ENCODE measurements at regions not wholly inside any gene's neighbourhood (a gene's known extent, or its start where the extent isn't known, plus 50 kb on each side); places are given as distances from the start of the nearest gene placed in this dataset.
A peak's percentile ranks its signal among the peaks of the same experiment; 100 is the strongest.

DNA sequence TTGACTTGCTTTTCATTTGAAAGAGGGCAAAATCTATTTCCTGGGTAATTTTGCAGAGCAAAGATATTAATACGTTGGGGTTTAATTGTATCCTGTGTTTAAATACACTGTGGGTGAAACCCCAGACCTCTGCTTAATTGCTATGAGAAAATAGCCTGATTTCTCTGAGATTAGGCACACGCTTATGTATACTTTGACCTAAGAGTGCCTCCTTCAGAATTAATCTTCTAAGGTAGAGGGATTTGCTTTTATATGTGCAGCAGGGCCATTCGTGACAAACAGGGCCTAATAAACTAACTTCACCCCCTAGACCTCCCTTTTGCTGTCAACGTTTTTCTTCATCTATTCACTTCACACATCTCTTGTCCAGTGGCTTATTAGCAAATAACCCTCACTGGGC is 216.9 kb upstream of the ADGRL2 start:
- Histone ChIP-seq H3K23ac (ENCODE audit: low read length in 2 of 2) (no peak overlapping the region), H2BK12ac (ENCODE audit: low read length in 2 of 2) (no peak overlapping the region), H3K79me1 (replicated peaks; ENCODE audit: low read length, poor library complexity, severe bottlenecking) (no peaks in the 10 kb centered on the region), H2AK5ac (ENCODE audit: low read length, severe bottlenecking) (no peak overlapping the region), H3K4me2 (ENCODE audit: low read length, poor library complexity, severe bottlenecking) (no peak overlapping the region), H3K27me3 (ENCODE audit: control insufficient read depth in 1 of 2, insufficient read depth in 1 of 2, low read length in 2 of 2) (no peaks in the 10 kb centered on the region), H4K8ac (ENCODE audit: low read length) (no peak overlapping the region), H2BK120ac (ENCODE audit: low read depth, low read length) (no peak overlapping the region), H3K14ac (ENCODE audit: low read length in 2 of 2) (no peak overlapping the region), H3K4me3 (ENCODE audit: insufficient read depth in 1 of 2, low read depth in 1 of 2, low read length in 2 of 2) (no peak overlapping the region), H3K9ac (ENCODE audit: low read length) (no peak overlapping the region), H2BK5ac (ENCODE audit: low read depth, low read length, poor library complexity, severe bottlenecking) (no peak overlapping the region), H2BK15ac (ENCODE audit: low read depth, poor library complexity, severe bottlenecking) (no peak overlapping the region), H3K27ac (ENCODE audit: low read length, poor library complexity, severe bottlenecking) (no peak overlapping the region), H3K18ac (ENCODE audit: low read depth in 1 of 2, low read length in 2 of 2) (no peak overlapping the region), H2AFZ (ENCODE audit: low read depth, low read length) (no peak overlapping the region), H3K36me3 (ENCODE audit: control insufficient read depth in 1 of 2, insufficient read depth in 2 of 2, low read depth in 1 of 2, low read length in 2 of 2) (no peaks in the 10 kb centered on the region), H4K91ac (ENCODE audit: low read length) (no peak overlapping the region), H3K4ac (ENCODE audit: low read depth in 1 of 2, low read length in 2 of 2) (no peak overlapping the region), H3K4me1 (ENCODE audit: control insufficient read depth, insufficient read depth, low read depth, low read length) (peaks cover 3% of the 10 kb centered on the region), H3K9me3 (ENCODE audit: control insufficient read depth, low read length) (no peaks in the 10 kb centered on the region)
- peak; percentile 22 for DNase-seq
- 39% methylated on average over 3 of the region's 4 CpGs for WGBS

DNA sequence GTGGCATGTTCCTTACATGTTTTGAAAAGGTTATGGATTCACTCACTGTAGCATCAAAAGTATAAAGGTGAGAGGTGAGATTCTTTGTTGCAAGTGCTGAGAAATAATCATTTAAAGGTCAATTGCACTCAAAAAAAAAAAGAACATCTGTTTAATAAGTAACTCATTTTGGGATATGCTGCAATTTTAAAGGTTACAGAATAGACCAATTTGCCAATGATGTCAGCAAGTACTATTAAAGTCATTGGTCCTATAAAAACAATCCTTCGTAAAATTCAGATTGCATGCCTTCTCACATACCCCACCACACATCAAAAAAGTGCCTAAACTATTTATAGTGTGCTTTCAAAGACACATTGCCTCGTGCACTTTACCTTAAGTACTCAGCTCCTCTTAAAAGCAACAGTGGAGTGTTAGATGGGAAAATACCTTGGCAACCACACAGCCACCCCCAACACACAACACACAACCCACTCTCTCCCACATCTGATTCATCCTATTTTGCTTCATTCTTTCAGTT is 218.2 kb upstream of the ADGRL2 start:
- Histone ChIP-seq H2BK5ac (ENCODE audit: low read depth, low read length, poor library complexity, severe bottlenecking) (no peak overlapping the region), H3K14ac (ENCODE audit: low read length in 2 of 2) (no peak overlapping the region), H3K79me1 (replicated peaks; ENCODE audit: low read length, poor library complexity, severe bottlenecking) (no peaks in the 10 kb centered on the region), H4K91ac (ENCODE audit: low read length) (no peak overlapping the region), H3K4me3 (ENCODE audit: insufficient read depth in 1 of 2, low read depth in 1 of 2, low read length in 2 of 2) (no peak overlapping the region), H2BK15ac (ENCODE audit: low read depth, poor library complexity, severe bottlenecking) (no peak overlapping the region), H3K4me2 (ENCODE audit: low read length, poor library complexity, severe bottlenecking) (no peak overlapping the region), H3K23ac (ENCODE audit: low read length in 2 of 2) (no peak overlapping the region), H3K27ac (ENCODE audit: low read length, poor library complexity, severe bottlenecking) (peak overlapping the region; percentile 31), H4K8ac (ENCODE audit: low read length) (no peak overlapping the region), H2BK120ac (ENCODE audit: low read depth, low read length) (no peak overlapping the region), H3K18ac (ENCODE audit: low read depth in 1 of 2, low read length in 2 of 2) (peak overlapping the region in 1 of 2 experiments; percentile 52), H3K9me3 (ENCODE audit: control insufficient read depth, low read length) (no peaks in the 10 kb centered on the region), H3K27me3 (ENCODE audit: control insufficient read depth in 1 of 2, insufficient read depth in 1 of 2, low read length in 2 of 2) (no peaks in the 10 kb centered on the region), H3K4ac (ENCODE audit: low read depth in 1 of 2, low read length in 2 of 2) (no peak overlapping the region), H2AK5ac (ENCODE audit: low read length, severe bottlenecking) (no peak overlapping the region), H3K9ac (ENCODE audit: low read length) (no peak overlapping the region), H3K36me3 (ENCODE audit: control insufficient read depth in 1 of 2, insufficient read depth in 2 of 2, low read depth in 1 of 2, low read length in 2 of 2) (no peaks in the 10 kb centered on the region), H2BK12ac (ENCODE audit: low read length in 2 of 2) (peak overlapping the region in 1 of 2 experiments; percentile 39), H3K4me1 (ENCODE audit: control insufficient read depth, insufficient read depth, low read depth, low read length) (peaks cover 3% of the 10 kb centered on the region), H2AFZ (ENCODE audit: low read depth, low read length) (no peak overlapping the region)
- peak; percentile 17 for DNase-seq
- 67% methylated on average over 2 of the region's 2 CpGs for WGBS

DNA sequence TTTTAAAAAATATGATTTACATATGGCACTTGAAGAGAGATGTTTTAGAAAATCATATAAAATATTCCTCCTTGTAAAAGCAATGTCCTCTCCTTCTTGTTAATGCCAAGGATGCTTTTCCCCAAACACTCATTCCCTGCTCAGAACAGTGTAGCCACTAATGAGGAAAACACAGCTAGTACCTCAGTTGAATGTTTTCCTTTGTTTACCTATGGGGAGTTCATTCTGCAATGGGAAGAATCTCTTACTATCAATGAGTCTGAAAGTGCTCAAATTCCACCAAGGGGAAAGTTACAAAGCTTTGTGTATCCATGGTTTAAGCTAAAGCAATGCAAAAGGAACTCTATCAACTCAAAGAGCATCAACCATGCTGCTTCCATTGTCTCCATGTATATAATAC is 221.9 kb upstream of the ADGRL2 start:
- Histone ChIP-seq H3K9me3 (ENCODE audit: control insufficient read depth, low read length) (no peaks in the 10 kb centered on the region), H4K91ac (ENCODE audit: low read length) (no peak overlapping the region), H3K4me3 (ENCODE audit: insufficient read depth in 1 of 2, low read depth in 1 of 2, low read length in 2 of 2) (no peak overlapping the region), H3K36me3 (ENCODE audit: control insufficient read depth in 1 of 2, insufficient read depth in 2 of 2, low read depth in 1 of 2, low read length in 2 of 2) (no peaks in the 10 kb centered on the region), H3K4ac (ENCODE audit: low read depth in 1 of 2, low read length in 2 of 2) (no peak overlapping the region), H3K27ac (ENCODE audit: low read length, poor library complexity, severe bottlenecking) (no peak overlapping the region), H3K14ac (ENCODE audit: low read length in 2 of 2) (no peak overlapping the region), H3K4me1 (ENCODE audit: control insufficient read depth, insufficient read depth, low read depth, low read length) (peaks cover 3% of the 10 kb centered on the region), H2BK12ac (ENCODE audit: low read length in 2 of 2) (no peak overlapping the region), H3K4me2 (ENCODE audit: low read length, poor library complexity, severe bottlenecking) (no peak overlapping the region), H2BK120ac (ENCODE audit: low read depth, low read length) (no peak overlapping the region), H3K79me1 (replicated peaks; ENCODE audit: low read length, poor library complexity, severe bottlenecking) (no peaks in the 10 kb centered on the region), H2BK15ac (ENCODE audit: low read depth, poor library complexity, severe bottlenecking) (no peak overlapping the region), H3K23ac (ENCODE audit: low read length in 2 of 2) (no peak overlapping the region), H3K27me3 (ENCODE audit: control insufficient read depth in 1 of 2, insufficient read depth in 1 of 2, low read length in 2 of 2) (no peaks in the 10 kb centered on the region), H4K8ac (ENCODE audit: low read length) (no peak overlapping the region), H3K18ac (ENCODE audit: low read depth in 1 of 2, low read length in 2 of 2) (no peak overlapping the region), H2AFZ (ENCODE audit: low read depth, low read length) (no peak overlapping the region), H2BK5ac (ENCODE audit: low read depth, low read length, poor library complexity, severe bottlenecking) (no peak overlapping the region), H2AK5ac (ENCODE audit: low read length, severe bottlenecking) (no peak overlapping the region), H3K9ac (ENCODE audit: low read length) (no peak overlapping the region)
- DNase-seq, result no peak

DNA sequence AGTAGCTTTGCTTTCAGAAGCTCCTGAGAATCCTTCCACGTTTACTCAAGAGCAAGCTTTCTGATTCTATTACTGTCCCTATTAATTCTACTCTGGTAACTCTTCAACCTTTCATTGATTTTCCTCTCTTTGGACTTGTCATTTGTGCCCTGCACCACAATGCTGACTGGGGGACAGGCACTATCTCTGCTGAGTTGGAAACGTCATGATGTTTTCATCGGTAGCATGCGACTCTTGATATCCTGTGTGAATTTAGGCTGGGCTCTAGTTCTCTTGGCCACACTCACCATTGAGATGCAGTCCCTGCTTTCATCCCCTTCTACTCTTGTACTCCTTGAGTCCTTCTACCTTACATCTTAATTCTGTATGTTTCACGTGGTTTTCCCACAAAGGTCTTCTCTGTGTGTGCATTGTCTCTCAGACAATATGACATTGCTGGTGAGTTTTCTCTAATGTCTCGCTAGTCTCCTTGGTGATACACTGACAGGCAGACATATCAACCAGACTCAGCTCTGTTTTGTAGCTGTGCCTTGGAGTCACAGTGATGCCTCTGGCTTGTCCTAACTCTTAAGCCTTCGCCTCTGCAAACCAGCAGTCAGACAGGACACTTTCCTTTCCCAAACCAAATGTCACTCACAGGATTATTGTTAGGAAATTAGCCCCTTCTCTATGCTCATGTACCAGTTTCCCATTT is 223.6 kb upstream of the ADGRL2 start:
- Histone ChIP-seq H2BK120ac (ENCODE audit: low read depth, low read length) (no peak overlapping the region), H3K79me1 (replicated peaks; ENCODE audit: low read length, poor library complexity, severe bottlenecking) (no peaks in the 10 kb centered on the region), H3K27me3 (ENCODE audit: control insufficient read depth in 1 of 2, insufficient read depth in 1 of 2, low read length in 2 of 2) (no peaks in the 10 kb centered on the region), H2AFZ (ENCODE audit: low read depth, low read length) (no peak overlapping the region), H3K9me3 (ENCODE audit: control insufficient read depth, low read length) (no peaks in the 10 kb centered on the region), H2BK15ac (ENCODE audit: low read depth, poor library complexity, severe bottlenecking) (no peak overlapping the region), H3K4me1 (ENCODE audit: control insufficient read depth, insufficient read depth, low read depth, low read length) (peaks cover 2% of the 10 kb centered on the region), H3K4me2 (ENCODE audit: low read length, poor library complexity, severe bottlenecking) (no peak overlapping the region), H3K4me3 (ENCODE audit: insufficient read depth in 1 of 2, low read depth in 1 of 2, low read length in 2 of 2) (no peak overlapping the region), H2BK5ac (ENCODE audit: low read depth, low read length, poor library complexity, severe bottlenecking) (no peak overlapping the region), H3K27ac (ENCODE audit: low read length, poor library complexity, severe bottlenecking) (no peak overlapping the region), H3K18ac (ENCODE audit: low read depth in 1 of 2, low read length in 2 of 2) (no peak overlapping the region), H3K23ac (ENCODE audit: low read length in 2 of 2) (no peak overlapping the region), H3K9ac (ENCODE audit: low read length) (no peak overlapping the region), H2AK5ac (ENCODE audit: low read length, severe bottlenecking) (no peak overlapping the region), H4K8ac (ENCODE audit: low read length) (no peak overlapping the region), H4K91ac (ENCODE audit: low read length) (no peak overlapping the region), H3K14ac (ENCODE audit: low read length in 2 of 2) (no peak overlapping the region), H3K36me3 (ENCODE audit: control insufficient read depth in 1 of 2, insufficient read depth in 2 of 2, low read depth in 1 of 2, low read length in 2 of 2) (no peaks in the 10 kb centered on the region), H3K4ac (ENCODE audit: low read depth in 1 of 2, low read length in 2 of 2) (no peak overlapping the region), H2BK12ac (ENCODE audit: low read length in 2 of 2) (no peak overlapping the region)
- DNase-seq, result no peak
- 91% methylated on average over 7 of the region's 7 CpGs for WGBS

Data from mesenchymal stem cell (in vitro differentiated cells and primary cell).